Breast epithelium (tissue), 3 donors: ENCODE measurements at regions not wholly inside any gene's neighbourhood (a gene's known extent, or its start where the extent isn't known, plus 50 kb on each side); places are given as distances from the start of the nearest gene placed in this dataset.

Experiments used
- CTCF ChIP-seq, 3 donors: fragments of 450-650 bp; IDR thresholded peaks; one replicate each; pipeline ENCODE4 v1.5.1; 2016 to 2017; ENCODE audit warnings: antibody characterized with exemption in 3 of 3, mild to moderate bottlenecking in 3 of 3, moderate library complexity in 3 of 3
- POLR2A ChIP-seq: fragments of 450-650 bp; IDR thresholded peaks from one replicate; pipeline ENCODE4 v1.6.1; 2016; ENCODE audit warnings: antibody characterized with exemption, mild to moderate bottlenecking, moderate library complexity

DNA sequence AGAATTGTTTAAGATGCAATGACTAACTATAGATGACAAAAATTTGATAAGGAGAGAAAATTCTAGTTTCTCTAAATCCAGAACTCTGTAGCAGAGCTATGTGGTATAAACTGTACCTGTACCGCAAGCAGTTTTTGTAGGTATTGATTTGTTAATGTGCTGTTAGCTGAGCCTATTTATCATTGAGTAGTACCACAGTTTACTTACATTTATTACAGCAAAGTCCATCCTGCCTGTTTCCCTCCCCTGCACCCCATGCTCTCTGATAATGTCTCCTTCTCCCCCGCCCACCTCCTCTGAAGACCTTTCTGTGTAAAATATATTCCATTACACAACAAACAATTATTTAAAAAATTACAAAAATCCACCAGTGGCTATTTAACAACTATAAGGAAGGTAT is 170.6 kb downstream of the RNF152 start:
- TF ChIP-seq POLR2A: no peak
- no peak for TF ChIP-seq CTCF (IDR thresholded peaks at IDR 0.05)
